ENCODE measurements at regions not wholly inside any gene's neighbourhood (a gene's known extent, or its start where the extent isn't known, plus 50 kb on each side); places are given as distances from the start of the nearest gene placed in this dataset.
"Not testable (repeated sequence)": the region's sequence is repeated elsewhere in the genome, so short reads cannot be mapped to it uniquely, and the experiment has no call there.

DNA sequence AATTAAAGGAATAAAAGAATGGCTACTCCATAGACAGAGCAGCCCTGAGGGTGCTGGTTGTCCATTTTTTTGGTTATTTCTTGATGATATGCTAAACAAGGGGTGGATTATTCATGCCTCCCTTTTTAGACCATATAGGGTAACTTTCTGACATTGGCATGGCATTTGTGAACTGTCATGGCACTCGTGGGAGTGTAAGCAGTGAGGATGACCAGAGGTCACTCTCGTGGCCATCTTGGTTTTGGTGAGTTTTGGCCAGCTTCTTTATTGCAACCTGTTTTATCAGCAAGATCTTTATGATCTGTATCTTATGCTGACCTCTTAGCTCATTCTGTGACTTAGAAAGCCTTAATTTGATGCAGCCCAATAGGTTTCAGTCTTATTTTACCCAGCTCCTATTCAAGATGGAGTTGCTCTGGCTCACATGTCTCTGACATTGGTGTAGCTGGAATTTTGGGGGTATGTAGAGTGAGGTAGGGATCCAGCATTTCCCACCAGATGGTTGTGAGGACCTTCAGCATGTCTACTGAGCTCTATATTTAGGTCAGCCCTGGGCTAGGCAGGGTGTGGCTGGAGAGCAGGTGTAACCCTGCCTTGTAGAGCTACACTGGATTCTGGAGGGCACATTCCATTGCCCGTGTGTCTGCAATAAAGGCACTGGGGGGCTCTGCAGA is 103.5 kb upstream of the SLC38A2 start:
- FAIRE-seq, result peak; percentile 21
- DNase-seq (ENCODE audit: insufficient read length), result no peak
- no peak for TF ChIP-seq POLR2A (IDR thresholded peaks at IDR 0.05; ENCODE audit: low read depth, low read length)
- TF ChIP-seq TAF1 (IDR thresholded peaks at IDR 0.05; ENCODE audit: borderline replicate concordance, low read depth, low read length), result no peak
- no peak for TF ChIP-seq POLR2AphosphoS5 (IDR thresholded peaks at IDR 0.05; ENCODE audit: low read depth, low read length)

DNA sequence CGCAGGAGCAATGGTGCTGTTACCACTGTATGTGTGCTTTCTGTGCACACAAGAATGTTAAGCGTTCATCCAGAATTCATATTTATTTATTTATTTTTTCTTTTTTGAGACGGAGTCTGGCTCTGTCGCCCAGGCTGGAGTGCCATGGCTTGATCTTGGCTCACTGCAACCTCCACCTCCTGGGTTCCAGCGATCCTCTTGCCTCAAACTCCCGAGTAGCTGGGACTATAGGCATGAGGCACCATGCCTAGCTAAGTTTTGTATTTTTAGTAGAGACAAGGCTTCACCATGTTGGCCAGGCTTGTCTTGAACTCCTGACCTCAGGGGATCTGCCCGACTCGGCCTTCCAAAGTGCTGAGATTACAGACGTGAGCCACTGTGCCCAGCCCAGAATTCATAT is 101.8 kb upstream of the SLC38A2 start:
- FAIRE-seq; DNase-seq (ENCODE audit: insufficient read length): not testable (repeated sequence)

DNA sequence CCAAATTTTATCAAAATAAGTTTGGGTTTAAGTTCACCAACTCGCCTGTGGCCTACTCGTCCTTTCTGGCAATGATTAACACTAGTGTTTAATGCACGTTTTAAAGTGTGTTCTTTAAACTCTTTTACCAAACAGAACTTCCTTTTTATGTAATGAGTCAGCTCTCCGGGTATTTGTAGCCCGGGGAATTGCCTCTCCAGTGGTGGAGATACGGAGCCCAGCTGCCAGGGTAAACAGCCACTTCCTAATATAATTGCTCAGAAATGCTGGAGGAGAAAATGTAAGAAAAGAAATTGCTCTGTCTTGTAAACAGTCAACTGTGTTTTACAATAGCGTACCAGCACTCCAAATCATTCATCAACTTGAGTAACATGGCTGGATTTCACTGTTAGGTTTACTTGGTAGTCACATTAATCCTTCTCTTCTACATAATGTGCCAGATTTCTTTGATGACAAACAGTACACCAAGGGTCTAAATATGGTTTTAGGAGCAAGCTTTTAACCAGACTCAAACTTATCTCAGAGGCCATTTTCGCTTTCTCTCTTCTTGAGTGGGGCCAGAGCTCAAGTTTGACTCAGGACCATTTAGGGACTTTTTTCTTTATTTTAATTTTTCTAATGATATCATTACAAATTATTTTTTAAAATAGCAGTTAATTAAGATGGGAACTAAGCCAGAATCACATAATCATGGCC is 101.2 kb upstream of the SLC38A2 start:
- DNase-seq (ENCODE audit: insufficient read length) (no peak), FAIRE-seq (peak; percentile 70)
- no peak for TF ChIP-seq POLR2AphosphoS5 (IDR thresholded peaks at IDR 0.05; ENCODE audit: low read depth, low read length)
- no peak for TF ChIP-seq POLR2A (IDR thresholded peaks at IDR 0.05; ENCODE audit: low read depth, low read length)
- no peak for TF ChIP-seq TAF1 (IDR thresholded peaks at IDR 0.05; ENCODE audit: borderline replicate concordance, low read depth, low read length)

DNA sequence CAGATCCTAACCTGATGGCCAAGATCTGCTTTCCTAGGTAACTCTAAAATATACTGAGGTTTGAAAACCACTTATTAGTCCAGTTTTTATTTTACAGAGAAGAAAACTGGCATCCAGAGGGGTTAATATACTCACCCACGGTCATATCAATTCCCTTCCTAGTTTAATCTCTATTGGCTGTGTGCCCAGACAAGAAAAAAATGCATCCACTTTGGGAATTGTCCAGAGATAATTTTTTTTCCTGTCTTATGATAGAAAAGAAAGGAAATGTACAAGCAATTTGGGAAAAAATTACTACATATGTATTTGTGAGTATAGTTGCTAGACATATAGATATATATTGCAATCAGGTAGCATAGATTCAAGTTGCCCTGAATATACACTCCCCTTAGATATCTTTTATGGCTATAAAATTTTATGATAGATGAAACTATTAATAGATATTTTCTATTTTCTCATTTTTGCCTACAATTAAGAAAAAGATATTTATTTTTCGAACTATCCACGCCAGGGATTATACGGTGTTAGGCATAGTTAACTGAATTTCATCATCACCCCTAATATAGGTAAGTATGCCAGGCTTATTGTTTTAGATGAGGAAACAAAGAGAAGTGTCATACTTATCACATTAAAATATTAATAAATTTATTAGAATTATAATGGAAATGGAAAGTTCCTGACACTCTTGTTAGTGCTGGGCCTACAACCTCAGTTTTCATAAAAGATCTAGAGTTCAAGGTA is 100.5 kb upstream of the SLC38A2 start:
- TF ChIP-seq POLR2AphosphoS5 (IDR thresholded peaks at IDR 0.05; ENCODE audit: low read depth, low read length), result no peak
- TF ChIP-seq POLR2A (IDR thresholded peaks at IDR 0.05; ENCODE audit: low read depth, low read length), result no peak
- TF ChIP-seq TAF1 (IDR thresholded peaks at IDR 0.05; ENCODE audit: borderline replicate concordance, low read depth, low read length), result no peak
- FAIRE-seq (no peak), DNase-seq (ENCODE audit: insufficient read length) (no peak)

DNA sequence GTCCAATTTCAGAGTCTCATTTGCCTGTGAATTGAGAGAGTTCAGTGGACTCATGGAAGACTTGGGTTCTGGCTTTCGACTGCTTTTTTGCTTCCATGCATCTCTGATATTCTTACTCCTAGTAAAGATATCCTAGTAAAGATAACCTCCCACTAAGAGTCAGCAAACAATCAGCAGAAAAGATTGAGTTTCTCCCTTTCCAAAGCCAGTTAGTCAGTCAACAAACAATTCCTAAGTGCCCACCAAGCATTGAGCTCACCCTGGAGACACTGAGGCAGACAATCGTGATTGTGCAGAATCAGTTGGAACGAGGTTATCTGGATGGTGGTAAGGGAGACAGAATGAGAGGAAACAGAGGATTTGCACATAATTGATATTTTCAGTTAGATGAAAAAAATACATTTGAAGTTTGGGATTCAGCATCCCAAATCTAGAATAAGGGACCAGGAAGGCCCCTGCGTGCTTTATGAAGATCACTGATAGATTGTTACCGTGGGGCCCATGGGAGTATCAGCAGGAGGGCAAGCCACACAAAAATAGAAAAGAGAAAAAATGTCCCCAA is 99.7 kb upstream of the SLC38A2 start:
- DNase-seq (ENCODE audit: insufficient read length) (no peak), FAIRE-seq (no peak)
- no peak for TF ChIP-seq POLR2AphosphoS5 (IDR thresholded peaks at IDR 0.05; ENCODE audit: low read depth, low read length)
- no peak for TF ChIP-seq POLR2A (IDR thresholded peaks at IDR 0.05; ENCODE audit: low read depth, low read length)
- no peak for TF ChIP-seq TAF1 (IDR thresholded peaks at IDR 0.05; ENCODE audit: borderline replicate concordance, low read depth, low read length)

DNA sequence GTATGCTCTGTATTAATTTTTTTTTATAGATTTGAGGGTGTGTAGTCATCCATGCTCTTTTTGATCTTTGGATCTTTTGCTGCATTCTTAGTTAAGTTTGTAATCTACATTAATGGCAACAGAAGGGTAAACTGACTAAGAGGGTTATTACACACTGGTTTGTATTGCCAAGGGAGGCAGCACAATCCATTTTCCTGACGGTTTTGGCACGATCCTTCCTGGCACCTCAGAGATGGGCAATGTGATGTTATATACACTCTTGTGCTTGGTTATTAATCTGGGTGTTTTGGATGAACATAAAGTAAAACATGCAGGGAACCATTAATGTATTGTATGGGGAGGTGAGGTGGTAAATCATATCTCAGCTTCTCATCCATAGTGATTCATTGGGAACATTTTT is 98.8 kb upstream of the SLC38A2 start:
- no peak for TF ChIP-seq POLR2AphosphoS5 (IDR thresholded peaks at IDR 0.05; ENCODE audit: low read depth, low read length)
- no peak for TF ChIP-seq TAF1 (IDR thresholded peaks at IDR 0.05; ENCODE audit: borderline replicate concordance, low read depth, low read length)
- no peak for TF ChIP-seq POLR2A (IDR thresholded peaks at IDR 0.05; ENCODE audit: low read depth, low read length)
- no peak for FAIRE-seq
- DNase-seq (ENCODE audit: insufficient read length), result no peak

DNA sequence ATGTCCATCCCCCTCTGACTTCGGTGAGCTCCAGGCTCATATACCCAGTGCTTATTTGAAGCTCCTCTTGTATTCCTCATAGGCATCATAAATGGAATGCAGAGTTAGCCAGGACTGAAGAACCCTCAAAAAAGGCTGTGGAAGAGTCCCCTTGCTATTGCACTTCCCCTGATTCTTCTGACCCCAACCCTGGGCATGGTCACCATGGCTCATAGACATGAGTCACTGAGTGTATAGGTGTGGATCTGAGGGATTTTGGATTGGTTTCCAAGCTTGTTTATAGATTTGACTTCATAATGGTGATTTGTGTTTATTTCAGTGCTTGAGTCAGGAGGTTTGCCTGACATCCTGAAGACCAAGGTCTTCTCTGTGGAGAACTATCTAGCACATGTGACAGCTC is 98.4 kb upstream of the SLC38A2 start:
- DNase-seq (ENCODE audit: insufficient read length) (no peak), FAIRE-seq (no peak)
- TF ChIP-seq POLR2AphosphoS5 (IDR thresholded peaks at IDR 0.05; ENCODE audit: low read depth, low read length) (no peak), POLR2A (IDR thresholded peaks at IDR 0.05; ENCODE audit: low read depth, low read length) (no peak)

DNA sequence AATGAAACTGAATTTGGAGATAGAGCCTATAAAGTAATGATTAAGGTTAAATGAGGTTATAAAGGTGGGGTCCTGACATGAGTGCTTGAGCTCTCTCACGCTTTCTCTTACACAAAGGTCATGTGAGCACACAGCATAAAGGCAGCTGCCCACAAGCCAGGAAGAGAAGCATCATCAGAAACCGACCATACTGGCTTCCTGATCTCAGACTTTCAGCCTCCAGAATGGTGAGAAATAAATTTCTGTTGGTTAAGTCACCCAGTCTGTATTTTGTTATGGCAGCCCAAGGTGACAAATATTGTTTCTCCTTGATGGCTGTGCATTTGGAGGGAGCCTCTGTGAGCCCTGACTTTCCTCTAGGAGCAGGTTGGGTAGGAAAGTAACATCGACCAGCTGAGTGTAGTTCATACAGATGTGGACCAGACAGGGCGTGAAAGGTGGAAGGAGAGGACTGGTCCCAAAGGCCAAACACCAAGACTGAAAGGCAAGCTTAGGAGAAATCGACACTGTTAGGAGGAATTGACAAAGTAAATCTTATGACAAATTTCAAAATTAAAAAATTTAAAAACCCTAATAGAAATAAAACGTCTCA is 97.6 kb upstream of the SLC38A2 start:
- FAIRE-seq (peak; percentile 65), DNase-seq (ENCODE audit: insufficient read length) (no peak)
- no peak for TF ChIP-seq TAF1 (IDR thresholded peaks at IDR 0.05; ENCODE audit: borderline replicate concordance, low read depth, low read length)

DNA sequence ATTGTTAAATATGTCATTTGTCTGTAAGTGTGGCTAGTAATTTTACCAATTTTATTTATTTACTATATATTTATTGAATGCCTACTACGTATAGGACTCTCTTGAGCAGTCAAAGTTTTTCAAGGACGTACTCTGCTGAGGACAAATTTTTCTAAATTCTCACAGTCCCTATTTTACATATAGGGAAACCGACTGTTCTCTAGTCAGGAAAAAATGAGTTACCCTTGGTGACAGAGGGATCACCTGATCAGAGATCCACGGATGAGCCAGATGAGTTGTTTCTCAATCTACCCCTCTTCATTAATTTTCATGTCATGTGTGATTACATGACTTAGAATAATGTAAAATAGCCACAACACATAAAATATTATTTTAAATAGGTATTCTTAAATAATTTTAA is 96.2 kb upstream of the SLC38A2 start:
- no peak for TF ChIP-seq POLR2AphosphoS5 (IDR thresholded peaks at IDR 0.05; ENCODE audit: low read depth, low read length)
- no peak for TF ChIP-seq TAF1 (IDR thresholded peaks at IDR 0.05; ENCODE audit: borderline replicate concordance, low read depth, low read length)
- no peak for TF ChIP-seq POLR2A (IDR thresholded peaks at IDR 0.05; ENCODE audit: low read depth, low read length)
- no peak for DNase-seq (ENCODE audit: insufficient read length)
- no peak for FAIRE-seq

DNA sequence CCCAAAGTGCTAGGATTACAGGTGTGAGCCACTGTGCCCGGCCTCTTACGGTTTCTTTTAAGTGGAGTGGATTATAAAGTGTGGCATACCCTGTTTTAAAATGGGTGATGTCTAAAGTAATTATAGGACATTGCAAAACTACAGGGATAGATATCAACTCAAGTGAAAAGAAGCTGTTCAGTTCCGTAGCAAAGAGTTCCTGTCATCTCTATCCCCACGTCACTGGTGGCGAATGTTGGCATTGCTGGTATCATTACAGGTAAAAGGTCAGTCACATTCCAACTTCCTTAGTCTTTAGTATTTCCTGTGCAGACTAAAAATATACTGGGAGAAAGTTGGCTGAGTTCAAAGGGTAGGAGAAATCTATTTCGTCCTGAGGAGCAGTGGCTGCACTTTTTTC is 95.6 kb upstream of the SLC38A2 start:
- TF ChIP-seq POLR2AphosphoS5 (IDR thresholded peaks at IDR 0.05; ENCODE audit: low read depth, low read length) (no peak), POLR2A (IDR thresholded peaks at IDR 0.05; ENCODE audit: low read depth, low read length) (no peak), TAF1 (IDR thresholded peaks at IDR 0.05; ENCODE audit: borderline replicate concordance, low read depth, low read length) (no peak)
- FAIRE-seq (no peak), DNase-seq (ENCODE audit: insufficient read length) (no peak)

DNA sequence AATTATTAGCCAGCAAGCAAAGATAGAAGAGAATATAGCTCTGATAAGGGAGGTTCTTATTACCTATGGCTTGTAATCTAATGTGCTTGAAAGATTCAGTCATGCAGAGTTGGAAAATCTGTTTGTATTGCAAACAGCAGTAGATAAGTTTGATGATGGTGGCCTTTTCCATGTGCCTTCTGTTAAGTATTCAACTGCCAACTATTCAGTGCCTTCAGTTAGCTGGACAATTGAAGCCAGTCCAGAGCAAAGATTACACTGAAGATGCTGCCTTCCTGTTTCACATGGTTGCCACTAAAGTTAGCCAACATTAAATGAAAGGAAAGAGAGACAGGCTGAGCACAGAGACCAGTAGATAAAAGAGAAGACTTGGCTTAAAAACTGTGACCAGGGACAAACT is 92.7 kb upstream of the SLC38A2 start:
- TF ChIP-seq POLR2AphosphoS5 (IDR thresholded peaks at IDR 0.05; ENCODE audit: low read depth, low read length), result no peak
- TF ChIP-seq POLR2A (IDR thresholded peaks at IDR 0.05; ENCODE audit: low read depth, low read length), result no peak
- TF ChIP-seq TAF1 (IDR thresholded peaks at IDR 0.05; ENCODE audit: borderline replicate concordance, low read depth, low read length), result no peak

More for the DNA sequence above, 92.7 kb upstream of the SLC38A2 start:
- FAIRE-seq (no peak), DNase-seq (ENCODE audit: insufficient read length) (no peak)

Measured in GM12892 (cell line).